ENCODE measurements at regions not wholly inside any gene's neighbourhood (a gene's known extent, or its start where the extent isn't known, plus 50 kb on each side); places are given as distances from the start of the nearest gene placed in this dataset.

DNA sequence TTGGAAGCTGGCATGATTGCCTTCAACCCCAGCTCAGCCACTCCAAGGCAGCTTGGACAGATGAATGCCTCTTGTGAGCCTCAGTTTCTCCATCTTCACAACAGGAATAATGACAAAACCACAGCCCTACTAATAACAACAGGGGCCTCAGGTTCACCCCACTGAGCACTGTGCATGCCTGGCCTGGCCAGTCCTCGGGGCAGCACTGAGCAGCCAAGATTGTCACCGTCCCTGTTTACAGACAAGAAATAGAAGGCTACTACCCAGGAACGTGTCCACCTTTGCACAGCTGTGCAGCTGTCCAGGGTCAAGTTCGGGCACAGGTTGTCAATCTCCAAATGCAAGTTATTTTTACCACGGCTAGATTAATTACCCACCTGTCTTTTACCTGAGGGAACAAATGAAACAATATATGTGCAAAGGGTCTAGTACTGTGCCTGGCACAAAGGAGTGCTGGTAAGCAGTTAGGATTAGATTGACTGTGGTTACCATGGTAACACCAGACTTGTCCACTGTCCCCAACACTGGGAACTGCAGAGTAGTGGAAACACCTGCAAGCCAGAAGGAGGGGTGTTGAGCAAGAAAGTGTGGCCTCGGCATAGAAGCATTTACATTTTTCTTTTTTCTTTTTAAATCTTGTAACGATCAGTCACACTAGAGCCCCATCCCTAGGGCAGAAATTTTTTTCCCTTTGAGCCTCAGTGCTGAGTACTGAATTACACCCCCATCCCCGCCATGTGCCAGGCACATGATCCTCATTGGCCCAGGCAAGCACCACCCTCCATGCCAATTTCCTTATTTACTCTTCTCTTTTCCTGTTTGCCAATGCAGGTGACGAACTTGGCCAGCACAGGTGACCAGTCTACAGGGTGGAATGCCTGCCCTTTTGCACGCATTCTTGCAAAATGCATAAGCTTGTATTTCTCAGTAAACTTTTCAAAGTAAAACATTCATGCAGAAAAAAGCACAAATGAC is 66.3 kb upstream of the SLC6A6 start:
- no peak for DNase-seq (ENCODE audit: low read depth)

DNA sequence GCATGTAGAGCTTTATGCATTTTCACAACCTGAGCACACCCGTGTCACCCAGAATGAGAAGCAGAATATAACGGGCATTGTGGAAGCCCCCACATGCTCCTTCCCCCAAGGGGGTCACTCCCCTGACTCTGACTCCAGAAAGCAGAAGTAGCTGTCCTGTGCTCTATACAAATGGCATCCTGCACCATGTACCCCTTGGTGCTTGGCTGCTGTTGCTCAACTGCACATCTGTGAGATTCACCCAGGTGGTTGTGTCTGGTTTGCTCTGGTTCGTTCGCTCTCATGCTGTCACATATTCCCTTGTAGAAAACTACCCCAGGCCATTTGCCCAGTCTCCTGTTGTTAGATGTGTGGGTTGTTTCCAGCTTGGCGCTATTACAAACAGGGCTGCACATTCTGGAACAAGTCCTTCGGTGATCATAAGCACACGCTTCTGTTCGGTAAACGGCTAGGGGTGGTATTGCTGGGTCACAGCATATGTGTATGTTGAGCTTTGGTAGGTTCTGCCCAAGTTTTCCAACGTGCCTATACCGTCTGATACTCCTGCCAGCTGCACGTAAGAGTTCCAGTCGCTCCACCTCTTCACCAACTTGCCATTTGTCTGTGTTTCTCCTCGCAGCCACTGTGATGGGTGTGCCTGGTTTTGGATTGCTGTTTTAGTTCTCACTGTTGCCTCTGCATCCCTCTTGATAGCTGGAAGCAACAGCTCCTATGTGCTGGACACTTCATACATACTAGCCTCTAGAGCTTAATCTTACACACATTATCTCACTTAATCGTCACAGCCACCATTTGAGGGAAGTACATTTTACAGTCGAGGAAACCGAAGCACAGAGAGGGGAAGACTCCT is 65.4 kb upstream of the SLC6A6 start:
- no peak for DNase-seq (ENCODE audit: low read depth)

DNA sequence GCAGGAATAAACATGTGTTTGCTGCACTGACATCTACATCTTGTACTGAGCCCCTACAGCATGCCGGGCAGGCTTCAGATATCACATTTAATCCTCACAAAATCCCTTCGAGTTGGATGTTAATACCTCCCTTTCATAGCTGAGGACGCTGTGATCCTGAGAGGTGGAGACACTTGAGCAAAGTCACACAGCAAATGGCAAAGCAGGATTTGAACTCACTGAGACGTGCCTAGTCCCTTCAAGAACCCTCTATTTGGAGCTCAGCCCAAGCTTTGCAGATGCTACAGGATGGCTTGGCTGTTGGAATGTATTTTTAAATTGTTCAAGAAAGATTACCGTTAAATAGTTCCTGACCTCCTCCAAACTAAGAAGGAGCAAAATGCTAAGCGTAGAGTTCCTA is 64.6 kb upstream of the SLC6A6 start:
- DNase-seq (ENCODE audit: low read depth), result no peak

DNA sequence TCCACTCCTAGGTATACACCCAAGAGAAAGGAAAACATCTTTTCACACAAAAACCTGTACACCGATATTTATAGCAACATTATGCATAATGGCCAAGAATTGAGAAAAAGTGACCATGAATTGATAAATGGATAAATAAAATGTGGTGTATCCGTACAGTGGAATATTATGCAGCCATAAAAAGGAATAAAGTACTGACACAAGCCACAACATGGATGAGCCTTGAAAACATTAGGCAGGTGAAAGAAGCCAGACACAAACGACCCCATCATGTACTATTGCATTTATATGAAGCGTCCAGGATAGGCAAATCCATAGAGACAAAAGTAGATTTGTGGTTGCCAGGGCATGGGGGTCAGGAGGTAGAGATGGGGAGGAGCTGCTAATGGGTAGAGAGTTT is 64.2 kb upstream of the SLC6A6 start:
- no peak for DNase-seq (ENCODE audit: low read depth)

DNA sequence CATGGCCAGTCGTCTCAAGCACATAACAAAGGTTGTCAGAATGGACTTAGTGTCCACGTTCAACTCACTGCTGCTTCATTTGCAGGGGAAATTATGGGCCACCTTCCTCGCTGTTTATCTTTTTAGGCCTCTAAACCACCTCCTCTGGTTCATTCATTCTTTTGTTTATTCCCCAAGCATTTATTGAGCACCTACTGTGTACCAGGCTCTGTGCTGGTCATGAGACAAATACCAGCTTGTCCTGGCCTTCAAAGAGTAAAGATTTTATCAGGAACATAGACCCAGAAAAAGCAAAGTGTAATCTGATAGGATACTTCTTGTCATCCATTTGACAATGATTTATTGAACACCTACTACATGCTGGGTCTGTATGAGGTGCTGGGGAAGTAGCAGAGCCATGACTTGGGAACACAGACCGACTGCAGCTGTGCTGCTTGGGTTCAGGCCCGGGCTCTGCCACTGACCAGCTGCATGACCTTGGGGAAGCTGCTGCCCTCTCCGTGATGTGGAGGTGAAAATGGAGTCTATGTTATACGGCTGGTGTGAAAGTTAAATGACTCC is 63.4 kb upstream of the SLC6A6 start:
- DNase-seq (ENCODE audit: low read depth), result no peak

DNA sequence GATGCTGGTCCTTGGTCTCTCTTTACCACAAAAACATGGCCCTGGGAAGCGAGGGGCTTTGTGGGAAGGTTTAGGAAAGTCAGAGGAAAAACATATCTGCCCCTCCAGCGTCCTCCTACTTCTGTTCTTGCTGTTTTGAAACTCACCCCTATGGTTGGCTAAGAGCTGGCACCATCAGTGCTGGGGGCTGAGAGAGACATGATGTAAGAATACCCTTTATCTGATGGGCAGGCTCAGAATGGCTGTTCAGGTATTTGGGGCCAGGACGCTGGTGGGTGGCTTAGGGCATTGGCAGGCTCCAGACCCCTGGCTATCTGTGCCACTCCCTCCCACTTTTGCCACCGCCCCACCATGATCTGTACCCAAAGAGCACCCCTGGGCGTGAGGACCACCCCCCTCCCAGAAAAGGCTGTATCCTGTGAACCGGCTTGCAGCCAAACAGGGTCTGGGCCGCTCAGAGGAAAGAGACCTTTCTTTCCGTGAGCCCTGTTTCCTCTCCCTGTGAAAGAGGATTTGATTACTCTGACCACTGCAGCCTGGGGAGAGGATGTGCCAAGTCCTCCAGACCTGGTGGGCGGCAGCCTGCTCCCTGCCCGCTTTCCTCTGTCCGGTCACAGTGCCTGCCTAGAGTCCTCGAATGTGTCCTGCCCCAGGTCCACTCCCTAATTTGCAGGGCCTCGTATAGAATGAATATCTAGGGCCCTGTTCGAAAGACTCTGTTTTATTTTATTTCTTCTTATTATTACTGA is 61.3 kb upstream of the SLC6A6 start:
- no peak for DNase-seq (ENCODE audit: low read depth)

DNA sequence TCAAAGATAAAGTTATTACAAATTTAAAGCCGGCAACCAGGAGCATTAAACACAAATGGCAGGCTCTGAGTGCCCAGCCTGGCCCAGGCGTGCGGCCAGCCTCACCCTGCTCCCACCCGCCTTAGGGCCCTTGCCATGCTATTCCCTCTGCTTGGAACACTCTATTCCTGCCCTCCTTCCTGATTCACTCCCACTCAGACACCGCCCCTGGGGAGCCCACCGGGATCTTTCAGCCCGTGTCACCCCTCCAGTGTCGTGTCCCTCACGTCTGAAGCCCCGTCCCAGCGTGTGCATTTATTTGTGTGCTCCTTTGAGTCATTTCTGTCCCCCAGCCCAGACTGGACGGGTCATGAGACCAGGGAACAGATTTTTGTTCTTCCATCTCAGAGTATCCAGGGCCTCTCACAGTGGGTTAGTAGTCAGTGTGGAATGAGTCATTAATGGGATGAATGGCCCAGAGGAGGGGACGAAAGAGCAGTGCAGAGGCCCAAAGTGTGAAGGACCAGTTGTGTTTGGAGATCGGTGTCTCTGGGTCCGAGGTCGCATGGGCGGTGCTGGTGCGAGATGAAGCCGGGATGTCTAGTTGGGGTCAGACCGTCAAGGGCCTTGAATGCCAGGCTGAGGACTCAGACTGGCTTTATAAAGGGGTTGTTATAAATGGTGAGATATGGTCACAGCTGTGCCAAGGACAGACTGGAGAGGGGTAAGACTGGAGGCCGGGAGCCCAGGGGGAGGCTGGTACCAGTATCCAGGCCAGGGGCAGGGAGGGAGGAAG is 58.9 kb upstream of the SLC6A6 start:
- DNase-seq (ENCODE audit: low read depth), result no peak

DNA sequence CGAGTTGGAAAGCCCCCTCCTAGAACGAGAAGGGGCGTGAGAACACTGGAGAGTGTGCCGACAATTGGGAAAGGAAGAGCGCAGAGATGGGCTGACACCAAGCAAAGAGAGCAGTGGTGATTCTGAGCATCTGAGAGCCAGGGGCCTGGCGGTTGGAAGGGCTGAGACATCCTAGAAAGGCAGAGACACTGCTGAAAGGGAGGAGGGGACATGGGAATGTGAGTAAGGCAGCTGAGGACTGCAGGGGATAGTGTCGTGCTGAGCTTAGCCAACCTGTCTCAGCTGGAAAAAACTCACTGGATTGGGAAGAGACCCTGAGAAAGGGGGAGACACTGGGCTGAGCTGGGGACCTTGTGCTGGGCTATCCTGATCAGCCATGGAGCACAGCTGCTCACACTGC is 58.1 kb upstream of the SLC6A6 start:
- DNase-seq (ENCODE audit: low read depth), result no peak

DNA sequence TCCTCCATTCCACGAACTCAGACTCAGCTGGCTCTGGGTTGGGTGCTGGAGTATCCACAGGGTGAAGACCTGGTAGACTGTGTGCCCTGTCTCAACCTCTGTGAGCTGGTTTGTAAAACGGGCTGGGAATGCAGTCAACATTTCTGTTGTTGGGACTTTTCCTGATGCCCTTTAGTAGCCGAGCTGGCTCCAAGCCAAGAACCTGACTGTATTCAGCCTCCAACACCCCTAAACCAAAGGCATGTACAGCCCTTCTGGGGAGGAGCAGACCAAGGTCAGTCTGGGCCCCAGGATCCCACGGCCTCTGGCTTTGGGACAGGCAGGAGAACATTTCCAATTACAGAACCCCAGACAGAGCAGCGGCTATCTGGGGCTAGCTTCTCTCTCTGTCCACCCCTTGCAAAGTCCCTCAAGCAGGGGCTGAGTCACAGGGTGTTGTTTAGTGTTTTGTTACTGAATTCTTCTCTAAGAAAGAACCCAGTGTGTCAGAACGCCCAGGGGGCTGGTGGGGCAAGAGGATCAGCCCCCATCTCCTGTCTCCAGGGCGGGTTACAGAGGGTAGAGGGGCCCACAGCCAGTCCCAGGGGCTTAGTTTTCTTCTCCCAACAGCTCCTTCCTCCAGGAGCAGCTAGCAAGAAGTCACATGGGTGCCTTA is 56.8 kb upstream of the SLC6A6 start:
- DNase-seq (ENCODE audit: low read depth), result no peak

DNA sequence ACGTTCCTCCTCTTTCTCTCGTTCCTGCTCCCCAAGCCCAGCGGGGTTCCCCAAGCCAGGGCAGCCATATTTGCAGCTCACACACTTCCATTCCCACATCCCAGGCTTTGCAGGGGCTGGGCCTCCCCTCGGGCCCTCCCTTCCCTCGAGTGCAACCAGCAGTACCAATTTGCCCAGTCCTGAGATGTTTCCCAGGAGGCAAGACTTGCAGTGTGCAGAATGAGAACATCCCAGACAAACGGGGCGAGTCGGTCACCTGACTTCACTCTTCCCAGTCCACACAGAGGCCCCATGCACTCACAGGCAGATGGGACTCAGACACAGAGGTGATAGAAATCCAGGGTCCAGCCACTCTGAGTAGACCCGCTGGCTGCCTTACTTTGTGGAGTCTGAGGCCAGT is 56.2 kb upstream of the SLC6A6 start:
- DNase-seq (ENCODE audit: low read depth), result no peak

DNA sequence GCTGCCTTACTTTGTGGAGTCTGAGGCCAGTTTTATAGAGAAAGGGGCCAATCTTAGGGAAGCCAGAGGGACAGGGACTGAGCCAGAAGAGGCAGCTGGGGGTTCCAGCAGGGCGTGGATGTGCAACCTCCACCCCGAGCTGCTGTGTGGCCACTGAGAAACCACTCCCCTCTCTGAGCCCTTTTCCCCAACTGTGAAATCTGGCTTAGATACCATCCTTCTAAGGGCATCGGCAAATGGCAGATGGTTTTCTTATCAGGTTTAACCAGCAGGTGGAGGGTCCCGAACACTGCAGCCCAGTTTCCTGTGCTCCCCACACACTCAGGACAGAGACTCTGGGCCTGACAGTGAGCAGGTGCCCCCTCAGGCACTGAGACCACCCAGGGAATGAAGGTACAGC is 55.8 kb upstream of the SLC6A6 start:
- DNase-seq (ENCODE audit: low read depth), result no peak

DNA sequence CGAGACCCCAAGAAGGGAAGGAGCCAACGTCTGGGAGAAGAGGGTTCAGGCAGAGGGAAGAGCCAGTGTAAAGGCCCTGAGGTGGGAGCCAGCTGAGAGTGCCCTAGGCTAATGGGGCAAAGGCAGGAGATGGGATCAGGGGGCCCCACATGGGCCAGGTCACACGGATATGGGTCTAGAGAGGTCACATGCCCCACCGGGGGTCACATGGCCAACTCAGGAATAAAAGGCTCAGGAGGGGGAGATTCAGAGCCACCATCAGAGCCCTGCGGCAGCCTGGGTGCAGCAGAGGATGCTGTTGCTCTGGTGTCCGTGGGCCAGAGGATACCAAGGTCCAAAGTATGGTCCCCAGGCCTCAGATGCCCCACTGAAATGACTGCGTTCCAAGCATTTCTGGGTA is 55.3 kb upstream of the SLC6A6 start:
- DNase-seq (ENCODE audit: low read depth), result no peak

DNA sequence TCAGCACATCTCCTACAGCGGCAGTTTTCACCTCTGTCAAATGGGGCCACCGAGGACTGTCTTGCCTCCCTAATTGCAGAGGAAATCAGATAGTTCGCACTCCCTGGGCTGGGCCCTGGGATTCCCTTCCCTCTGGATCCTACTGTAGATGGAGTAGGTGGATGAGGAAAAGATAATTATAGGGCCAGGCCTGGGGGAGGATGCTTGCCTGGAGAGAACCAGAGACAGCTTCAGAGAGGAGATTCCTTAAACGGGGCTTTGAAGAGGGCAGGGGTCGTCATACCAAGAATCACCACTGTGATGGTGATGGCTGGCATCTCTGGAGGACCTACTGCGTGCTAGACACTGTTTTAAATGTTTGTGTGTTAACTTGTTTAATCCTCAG is 50.8 kb upstream of the SLC6A6 start:
- no peak for DNase-seq (ENCODE audit: low read depth)

DNA sequence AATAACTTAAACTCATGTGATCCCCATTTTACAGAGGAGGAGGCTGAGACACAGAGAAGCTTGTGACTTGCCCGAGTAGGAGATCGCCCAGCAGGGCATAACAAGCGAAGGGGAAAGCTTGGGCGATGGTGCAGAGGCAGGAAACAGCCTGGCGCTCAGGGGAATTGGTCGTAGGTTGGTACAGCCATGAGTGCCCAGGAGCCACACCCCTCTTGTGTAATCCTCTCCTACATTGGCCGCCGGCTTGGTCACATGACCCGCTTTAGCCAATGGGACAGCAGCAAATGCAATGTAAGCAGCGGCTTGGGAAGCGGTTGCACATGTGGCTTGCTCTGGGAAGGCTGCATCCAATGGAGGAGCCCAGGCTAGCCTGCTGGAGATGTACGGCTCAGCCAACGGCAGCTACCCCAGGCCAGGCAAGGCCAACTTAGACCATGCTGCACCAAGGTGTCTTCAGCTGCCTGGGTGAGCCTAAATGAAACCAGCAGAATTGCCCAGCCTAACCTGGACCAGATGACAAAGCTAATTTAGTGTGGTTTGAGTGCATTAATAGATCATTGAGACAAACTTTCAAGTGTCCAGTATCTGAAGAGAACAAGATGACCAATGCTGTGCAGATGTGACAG is 50.3 kb upstream of the SLC6A6 start:
- peak; percentile 39 for DNase-seq (ENCODE audit: low read depth)

Measured in Daoy (cell line).